Activated CD4-positive, alpha-beta T cell treated with anti-CD3 and anti-CD28 coated beads, Interleukin-2, amount 10 ng/mL, durations not matched to agents 24 days and 14 days (primary cell): ENCODE measurements at regions not wholly inside any gene's neighbourhood (a gene's known extent, or its start where the extent isn't known, plus 50 kb on each side); places are given as distances from the start of the nearest gene placed in this dataset.

ENCODE experiments used
- DNase-seq: peaks from one replicate; pipeline ENCODE4 v3.0.0; 2022
- H3K27ac Mint-ChIP-seq: one replicate; pipeline ENCODE4 v1.8.0; 2022; ENCODE audit warnings: mild to moderate bottlenecking, mixed read lengths
- H3K27me3 Mint-ChIP-seq: one replicate; pipeline ENCODE4 v1.8.0; 2022; ENCODE audit warnings: mixed read lengths
- H3K36me3 Mint-ChIP-seq: one replicate; pipeline ENCODE4 v1.8.0; 2022; ENCODE audit warnings: low read depth, mild to moderate bottlenecking, mixed read lengths
- H3K4me1 Mint-ChIP-seq: one replicate; pipeline ENCODE4 v1.8.0; 2021; ENCODE audit warnings: mixed read lengths
- H3K4me3 Mint-ChIP-seq: one replicate; pipeline ENCODE4 v1.8.0; 2022; ENCODE audit warnings: mild to moderate bottlenecking, moderate library complexity, mixed read lengths
- H3K9me3 Mint-ChIP-seq: one replicate; pipeline ENCODE4 v1.8.0; 2021; ENCODE audit warnings: mixed read lengths
- intact Hi-C: fragments of 100-400 bp; cut with micrococcal nuclease; formaldehyde crosslinking; loops from one replicate; pipeline ENCODE4 v1.15.1; 2023

GRCh38 chr12:25424211-25424731 is 128.8 kb downstream of the LMNTD1 start:
- no peak for DNase-seq
- Mint-ChIP-seq H3K27ac (no peak overlapping the region), H3K4me3 (no peak overlapping the region), H3K9me3 (no peaks in the 10 kb centered on the region), H3K4me1 (no peaks in the 10 kb centered on the region), H3K36me3 (no peaks in the 10 kb centered on the region), H3K27me3 (peaks cover 18% of the 10 kb centered on the region)
- intact Hi-C loops: no loop called here

GRCh38 chr12:25423355-25424050 is 129.6 kb downstream of the LMNTD1 start:
- intact Hi-C loops: no loop called here

GRCh38 chr12:25422241-25422640 is 130.8 kb downstream of the LMNTD1 start:
- intact Hi-C loops: no loop called here
- H3K27me3 Mint-ChIP-seq: peaks cover 16% of the 10 kb centered on the region
- DNase-seq: no peak

More at GRCh38 chr12:25423355-25424050, 129.6 kb downstream of the LMNTD1 start:
- no peak for DNase-seq
- no peak overlapping the region for H3K27ac Mint-ChIP-seq
- H3K36me3 Mint-ChIP-seq: no peaks in the 10 kb centered on the region
- no peaks in the 10 kb centered on the region for H3K9me3 Mint-ChIP-seq
- H3K27me3 Mint-ChIP-seq: peaks cover 18% of the 10 kb centered on the region
- H3K4me3 Mint-ChIP-seq: no peak overlapping the region
- no peaks in the 10 kb centered on the region for H3K4me1 Mint-ChIP-seq

GRCh38 chr12:25421651-25422167 is 131.4 kb downstream of the LMNTD1 start:
- Mint-ChIP-seq H3K9me3 (no peaks in the 10 kb centered on the region), H3K4me3 (no peak overlapping the region), H3K4me1 (no peaks in the 10 kb centered on the region), H3K27ac (no peak overlapping the region), H3K27me3 (peaks cover 16% of the 10 kb centered on the region), H3K36me3 (no peaks in the 10 kb centered on the region)
- no peak for DNase-seq
- intact Hi-C loops: no loop called here

More at GRCh38 chr12:25422241-25422640, 130.8 kb downstream of the LMNTD1 start:
- H3K27ac Mint-ChIP-seq: no peak overlapping the region
- H3K36me3 Mint-ChIP-seq: no peaks in the 10 kb centered on the region
- H3K4me1 Mint-ChIP-seq: no peaks in the 10 kb centered on the region
- H3K4me3 Mint-ChIP-seq: no peak overlapping the region
- no peaks in the 10 kb centered on the region for H3K9me3 Mint-ChIP-seq

GRCh38 chr12:25420116-25420515 is 133.0 kb downstream of the LMNTD1 start:
- Mint-ChIP-seq H3K4me3 (no peak overlapping the region), H3K4me1 (no peaks in the 10 kb centered on the region), H3K9me3 (no peaks in the 10 kb centered on the region), H3K36me3 (no peaks in the 10 kb centered on the region), H3K27me3 (peaks cover 20% of the 10 kb centered on the region), H3K27ac (no peak overlapping the region)
- DNase-seq: no peak
- intact Hi-C loops: no loop called here

- no peak overlapping the region for H3K4me3 Mint-ChIP-seq
- intact Hi-C loops: no loop called here
Measured at GRCh38 chr12:25419595-25419994, 133.5 kb downstream of the LMNTD1 start.

GRCh38 chr12:25417071-25417470 is 136.0 kb downstream of the LMNTD1 start:
- Mint-ChIP-seq H3K4me1 (no peaks in the 10 kb centered on the region), H3K4me3 (no peak overlapping the region), H3K9me3 (no peaks in the 10 kb centered on the region), H3K27me3 (peaks cover 24% of the 10 kb centered on the region), H3K27ac (no peak overlapping the region), H3K36me3 (no peaks in the 10 kb centered on the region)
- intact Hi-C loops: no loop called here
- no peak for DNase-seq

More at GRCh38 chr12:25419595-25419994, 133.5 kb downstream of the LMNTD1 start:
- Mint-ChIP-seq H3K36me3 (no peaks in the 10 kb centered on the region), H3K9me3 (no peaks in the 10 kb centered on the region), H3K4me1 (no peaks in the 10 kb centered on the region), H3K27me3 (peaks cover 18% of the 10 kb centered on the region), H3K27ac (no peak overlapping the region)
- DNase-seq: no peak

- intact Hi-C loops: no loop called here
- peaks cover 24% of the 10 kb centered on the region for H3K27me3 Mint-ChIP-seq
- no peak for DNase-seq
- no peaks in the 10 kb centered on the region for H3K9me3 Mint-ChIP-seq
- H3K4me3 Mint-ChIP-seq: no peak overlapping the region
- H3K27ac Mint-ChIP-seq: no peak overlapping the region
- no peaks in the 10 kb centered on the region for H3K4me1 Mint-ChIP-seq
- no peaks in the 10 kb centered on the region for H3K36me3 Mint-ChIP-seq
Measured at GRCh38 chr12:25416516-25416915, 136.6 kb downstream of the LMNTD1 start.

GRCh38 chr12:25415004-25415403 is 138.1 kb downstream of the LMNTD1 start:
- intact Hi-C loops: no loop called here
- H3K27ac Mint-ChIP-seq: no peak overlapping the region

GRCh38 chr12:25412735-25413134 is 140.3 kb downstream of the LMNTD1 start:
- Mint-ChIP-seq H3K4me3 (no peak overlapping the region), H3K27ac (no peak overlapping the region)

More at GRCh38 chr12:25415004-25415403, 138.1 kb downstream of the LMNTD1 start:
- DNase-seq: no peak
- Mint-ChIP-seq H3K36me3 (no peaks in the 10 kb centered on the region), H3K27me3 (peaks cover 17% of the 10 kb centered on the region), H3K9me3 (no peaks in the 10 kb centered on the region), H3K4me1 (no peaks in the 10 kb centered on the region), H3K4me3 (no peak overlapping the region)

GRCh38 chr12:25404955-25405354 is 148.1 kb downstream of the LMNTD1 start:
- intact Hi-C loops: no loop called here
- no peak for DNase-seq
- H3K4me3 Mint-ChIP-seq: no peak overlapping the region
- no peak overlapping the region for H3K27ac Mint-ChIP-seq
- no peaks in the 10 kb centered on the region for H3K36me3 Mint-ChIP-seq
- H3K4me1 Mint-ChIP-seq: no peaks in the 10 kb centered on the region
- H3K27me3 Mint-ChIP-seq: peaks cover 14% of the 10 kb centered on the region
- H3K9me3 Mint-ChIP-seq: peaks cover 11% of the 10 kb centered on the region

More at GRCh38 chr12:25412735-25413134, 140.3 kb downstream of the LMNTD1 start:
- intact Hi-C loops: no loop called here
- no peaks in the 10 kb centered on the region for H3K36me3 Mint-ChIP-seq
- no peaks in the 10 kb centered on the region for H3K9me3 Mint-ChIP-seq
- peaks cover 11% of the 10 kb centered on the region for H3K27me3 Mint-ChIP-seq
- H3K4me1 Mint-ChIP-seq: no peaks in the 10 kb centered on the region
- DNase-seq: no peak

GRCh38 chr12:25401547-25402345 is 151.0 kb upstream of the KRAS start:
- intact Hi-C loops: no loop called here
- Mint-ChIP-seq H3K27ac (no peak overlapping the region), H3K27me3 (peaks cover 20% of the 10 kb centered on the region), H3K4me1 (no peaks in the 10 kb centered on the region), H3K36me3 (no peaks in the 10 kb centered on the region), H3K4me3 (no peak overlapping the region), H3K9me3 (peaks cover 11% of the 10 kb centered on the region)
- DNase-seq: no peak

- Mint-ChIP-seq H3K4me1 (peaks cover 2% of the 10 kb centered on the region), H3K36me3 (no peaks in the 10 kb centered on the region)
- intact Hi-C loops: no loop called here
Measured at GRCh38 chr12:25397001-25397400, 146.3 kb upstream of the KRAS start.

GRCh38 chr12:25395227-25395626 is 144.5 kb upstream of the KRAS start:
- Mint-ChIP-seq H3K36me3 (no peaks in the 10 kb centered on the region), H3K9me3 (peaks cover 4% of the 10 kb centered on the region), H3K4me3 (no peak overlapping the region), H3K27me3 (peaks cover 23% of the 10 kb centered on the region), H3K4me1 (peaks cover 2% of the 10 kb centered on the region), H3K27ac (no peak overlapping the region)
- no peak for DNase-seq
- intact Hi-C loops: no loop called here

More at GRCh38 chr12:25397001-25397400, 146.3 kb upstream of the KRAS start:
- H3K4me3 Mint-ChIP-seq: no peak overlapping the region
- no peak for DNase-seq
- no peak overlapping the region for H3K27ac Mint-ChIP-seq
- peaks cover 23% of the 10 kb centered on the region for H3K27me3 Mint-ChIP-seq
- H3K9me3 Mint-ChIP-seq: peaks cover 12% of the 10 kb centered on the region
